Sigmoid colon (tissue), 4 donors: ENCODE measurements at regions not wholly inside any gene's neighbourhood (a gene's known extent, or its start where the extent isn't known, plus 50 kb on each side); places are given as distances from the start of the nearest gene placed in this dataset.

Experiments
- EP300 ChIP-seq, 4 donors: sonication (generic); formaldehyde crosslinking; IDR thresholded peaks; one replicate each; pipeline ENCODE4 v1.6.1; 2017; ENCODE audit warnings: antibody characterized with exemption in 4 of 4
- POLR2A ChIP-seq, 2 donors: fragments of 450-650 bp; IDR thresholded peaks; one replicate each; pipeline ENCODE4 v1.6.1; 2016; ENCODE audit warnings: antibody characterized with exemption in 2 of 2, mild to moderate bottlenecking in 2 of 2, moderate library complexity in 2 of 2
- POLR2AphosphoS5 ChIP-seq, 4 donors: sonication (generic); formaldehyde crosslinking; IDR thresholded peaks; one replicate each; pipeline ENCODE4 v1.6.1; 2017; ENCODE audit warnings: antibody characterized with exemption in 4 of 4
- TF ChIP-seq, protein P1 (sequence below), 4 experiments: fragments of 450-650 bp in 3 of 4; fragments of 200-600 bp in 1 of 4; IDR thresholded peaks; one replicate each; pipeline ENCODE4 v1.5.1; 2016 to 2019; ENCODE audit warnings: antibody characterized with exemption in 4 of 4, mild to moderate bottlenecking in 3 of 4, moderate library complexity in 2 of 4

DNA sequence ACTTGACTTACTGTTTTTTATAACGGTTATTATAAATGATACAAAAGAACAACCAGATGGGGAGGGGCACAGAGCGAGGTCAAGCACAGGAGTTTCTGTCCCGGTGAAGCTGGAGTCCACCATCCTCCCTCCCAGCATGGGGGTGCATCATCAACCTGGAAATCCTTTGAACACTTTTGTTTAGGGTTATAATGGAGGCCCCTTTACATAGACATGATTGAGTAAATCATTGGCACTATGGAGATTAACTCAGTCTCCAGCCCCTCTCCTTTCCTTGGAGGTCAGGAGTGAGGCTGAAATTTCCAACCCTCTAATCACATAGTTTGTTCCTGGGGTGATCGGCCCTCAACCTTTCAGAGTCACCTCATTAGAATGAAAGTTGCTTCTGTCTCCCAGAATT, 71.8 kb upstream of the ANKEF1 start:
- TF ChIP-seq, protein P1, sequence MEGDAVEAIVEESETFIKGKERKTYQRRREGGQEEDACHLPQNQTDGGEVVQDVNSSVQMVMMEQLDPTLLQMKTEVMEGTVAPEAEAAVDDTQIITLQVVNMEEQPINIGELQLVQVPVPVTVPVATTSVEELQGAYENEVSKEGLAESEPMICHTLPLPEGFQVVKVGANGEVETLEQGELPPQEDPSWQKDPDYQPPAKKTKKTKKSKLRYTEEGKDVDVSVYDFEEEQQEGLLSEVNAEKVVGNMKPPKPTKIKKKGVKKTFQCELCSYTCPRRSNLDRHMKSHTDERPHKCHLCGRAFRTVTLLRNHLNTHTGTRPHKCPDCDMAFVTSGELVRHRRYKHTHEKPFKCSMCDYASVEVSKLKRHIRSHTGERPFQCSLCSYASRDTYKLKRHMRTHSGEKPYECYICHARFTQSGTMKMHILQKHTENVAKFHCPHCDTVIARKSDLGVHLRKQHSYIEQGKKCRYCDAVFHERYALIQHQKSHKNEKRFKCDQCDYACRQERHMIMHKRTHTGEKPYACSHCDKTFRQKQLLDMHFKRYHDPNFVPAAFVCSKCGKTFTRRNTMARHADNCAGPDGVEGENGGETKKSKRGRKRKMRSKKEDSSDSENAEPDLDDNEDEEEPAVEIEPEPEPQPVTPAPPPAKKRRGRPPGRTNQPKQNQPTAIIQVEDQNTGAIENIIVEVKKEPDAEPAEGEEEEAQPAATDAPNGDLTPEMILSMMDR (IDR thresholded peaks at IDR 0.05): no peak
- TF ChIP-seq EP300 (IDR thresholded peaks at IDR 0.05) (no peak), POLR2A (IDR thresholded peaks at IDR 0.05) (no peak), POLR2AphosphoS5 (IDR thresholded peaks at IDR 0.05) (no peak)
